Stimulated activated CD4-positive, alpha-beta T cell treated with anti-CD3 and anti-CD28 coated beads, TNF-alpha, amount 100 ng/mL, for 24 hours (primary cell): ENCODE measurements at regions not wholly inside any gene's neighbourhood (a gene's known extent, or its start where the extent isn't known, plus 50 kb on each side); places are given as distances from the start of the nearest gene placed in this dataset.
"Not testable (repeated sequence)": the region's sequence is repeated elsewhere in the genome, so short reads cannot be mapped to it uniquely, and the experiment has no call there.

Experiments
- DNase-seq, 3 experiments: peaks; one replicate each; pipeline ENCODE4 v3.0.0-alpha.2; 2020; ENCODE audit warnings: low read depth in 3 of 3

- no peak for DNase-seq
Observed at GRCh38 chr3:181920409-181920808, 208.7 kb downstream of the SOX2 start.

- no peak for DNase-seq
Observed at GRCh38 chr3:181921220-181921619, 209.5 kb downstream of the SOX2 start.

GRCh38 chr3:181925841-181926240 lies 214.1 kb downstream of the SOX2 start:
- not testable (repeated sequence) for DNase-seq

- DNase-seq: no peak
Observed at GRCh38 chr3:181929501-181929900, 217.8 kb downstream of the SOX2 start.

GRCh38 chr3:181930105-181930504 lies 218.4 kb downstream of the SOX2 start:
- DNase-seq: no peak

GRCh38 chr3:181932039-181932438 lies 220.3 kb downstream of the SOX2 start:
- no peak for DNase-seq

- no peak for DNase-seq
Observed at GRCh38 chr3:181933052-181933618, 221.4 kb downstream of the SOX2 start.

- no peak for DNase-seq
Observed at GRCh38 chr3:181935915-181936314, 224.2 kb downstream of the SOX2 start.

- no peak for DNase-seq
Observed at GRCh38 chr3:181936774-181937173, 225.0 kb downstream of the SOX2 start.

GRCh38 chr3:181938580-181938979 lies 226.9 kb downstream of the SOX2 start:
- not testable (repeated sequence) for DNase-seq

GRCh38 chr3:181940703-181941102 lies 229.0 kb downstream of the SOX2 start:
- DNase-seq: no peak

GRCh38 chr3:181941250-181941649 lies 229.5 kb downstream of the SOX2 start:
- DNase-seq: no peak

GRCh38 chr3:181943285-181943684 lies 231.6 kb downstream of the SOX2 start:
- DNase-seq: no peak

GRCh38 chr3:181947606-181948005 lies 235.9 kb downstream of the SOX2 start:
- no peak for DNase-seq

GRCh38 chr3:181948286-181948685 lies 236.6 kb downstream of the SOX2 start:
- no peak for DNase-seq

GRCh38 chr3:181952221-181952620 lies 240.5 kb downstream of the SOX2 start:
- DNase-seq: no peak

GRCh38 chr3:181952929-181953328 lies 241.2 kb downstream of the SOX2 start:
- no peak for DNase-seq

GRCh38 chr3:181955566-181955965 lies 243.8 kb downstream of the SOX2 start:
- no peak for DNase-seq

- DNase-seq: no peak
Observed at GRCh38 chr3:181956122-181956521, 244.4 kb downstream of the SOX2 start.

- no peak for DNase-seq
Observed at GRCh38 chr3:181966393-181966792, 254.7 kb downstream of the SOX2 start.

- DNase-seq: no peak
Observed at GRCh38 chr3:181969925-181970324, 258.2 kb downstream of the SOX2 start.

GRCh38 chr3:181971424-181971823 lies 259.7 kb downstream of the SOX2 start:
- DNase-seq: no peak

- DNase-seq: no peak
Observed at GRCh38 chr3:181974198-181974597, 262.5 kb downstream of the SOX2 start.

- DNase-seq: no peak
Observed at GRCh38 chr3:181976526-181976925, 264.8 kb downstream of the SOX2 start.
